HG03457 (cell line): ENCODE measurements at regions not wholly inside any gene's neighbourhood (a gene's known extent, or its start where the extent isn't known, plus 50 kb on each side); places are given as distances from the start of the nearest gene placed in this dataset.
"Not testable (repeated sequence)": the region's sequence is repeated elsewhere in the genome, so short reads cannot be mapped to it uniquely, and the experiment has no call there.

ENCODE experiments used
- ATAC-seq: cut with Tn5 transposase; IDR thresholded peaks from one replicate; pipeline ENCODE4 v1.9.1; 2021; ENCODE audit warnings: moderate number of reproducible peaks; ENCODE audit not compliant: unreplicated experiment

GRCh38 chr13:44784708-44785080 is 204.6 kb downstream of the NUFIP1 start:
- ATAC-seq, result no peak

GRCh38 chr13:44783994-44784707 is 205.1 kb downstream of the NUFIP1 start:
- ATAC-seq, result no peak

DNA sequence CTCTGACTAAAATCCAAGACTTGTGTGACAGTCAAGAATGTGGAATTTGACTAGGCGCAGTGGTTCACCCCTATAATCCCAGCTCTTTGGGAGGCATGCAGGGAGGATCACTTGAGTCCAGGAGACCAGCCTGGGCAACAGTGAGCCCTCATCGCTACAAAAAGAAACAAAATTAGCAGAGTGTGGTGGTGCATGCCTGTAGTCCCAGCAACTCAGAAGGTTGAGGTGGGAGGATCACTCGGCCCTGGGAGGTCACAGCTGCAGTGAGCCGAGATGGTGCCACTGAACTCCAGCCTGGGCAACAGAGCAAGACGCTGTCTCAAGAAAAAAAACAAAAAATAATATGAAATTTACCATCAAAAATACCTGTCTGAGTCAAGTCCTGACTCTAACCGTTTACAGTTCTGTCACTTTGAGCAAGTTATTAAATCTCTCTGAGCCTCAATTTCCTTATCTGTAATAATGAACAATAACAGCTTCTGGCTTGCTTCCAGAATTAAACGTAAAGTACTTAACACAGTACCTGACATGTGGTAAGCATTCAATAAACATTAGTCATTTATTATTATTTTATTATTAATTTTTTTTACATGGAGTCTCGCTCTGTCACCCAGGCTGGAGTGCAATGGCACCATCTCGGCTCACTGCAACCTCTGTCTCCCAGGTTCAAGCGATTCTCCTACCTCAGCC is 204.6 kb upstream of the TSC22D1 start:
- no peak for ATAC-seq

- ATAC-seq, result no peak
These were observed 202.8 kb upstream of the TSC22D1 start for GRCh38 chr13:44778761-44779484.

DNA sequence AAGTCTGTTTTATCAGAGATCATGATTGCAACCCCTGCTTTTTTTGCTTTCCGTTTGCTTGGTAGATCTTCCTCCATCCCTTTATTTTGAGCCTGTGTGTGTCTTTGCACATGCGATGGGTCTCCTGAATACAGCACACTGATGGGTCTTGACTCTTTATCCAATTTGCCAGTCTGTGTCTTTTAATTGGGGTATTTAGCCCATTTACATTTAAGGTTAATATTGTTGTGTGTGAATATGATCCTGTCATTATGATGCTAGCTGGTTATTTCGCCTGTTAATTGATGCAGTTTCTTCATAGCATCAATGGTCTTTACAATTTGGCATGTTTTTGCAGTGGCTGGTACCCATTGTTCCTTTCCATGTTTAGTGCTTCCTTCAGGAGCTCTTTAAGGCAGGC is 199.2 kb upstream of the TSC22D1 start:
- not testable (repeated sequence) for ATAC-seq

- ATAC-seq, result no peak
These were observed 194.8 kb upstream of the TSC22D1 start for GRCh38 chr13:44770951-44771350.

- no peak for ATAC-seq
These were observed 193.6 kb upstream of the TSC22D1 start for GRCh38 chr13:44769686-44770085.

- no peak for ATAC-seq
These were observed 192.8 kb upstream of the TSC22D1 start for GRCh38 chr13:44768775-44769581.

- ATAC-seq, result no peak
These were observed 192.1 kb upstream of the TSC22D1 start for GRCh38 chr13:44768239-44768638.

DNA sequence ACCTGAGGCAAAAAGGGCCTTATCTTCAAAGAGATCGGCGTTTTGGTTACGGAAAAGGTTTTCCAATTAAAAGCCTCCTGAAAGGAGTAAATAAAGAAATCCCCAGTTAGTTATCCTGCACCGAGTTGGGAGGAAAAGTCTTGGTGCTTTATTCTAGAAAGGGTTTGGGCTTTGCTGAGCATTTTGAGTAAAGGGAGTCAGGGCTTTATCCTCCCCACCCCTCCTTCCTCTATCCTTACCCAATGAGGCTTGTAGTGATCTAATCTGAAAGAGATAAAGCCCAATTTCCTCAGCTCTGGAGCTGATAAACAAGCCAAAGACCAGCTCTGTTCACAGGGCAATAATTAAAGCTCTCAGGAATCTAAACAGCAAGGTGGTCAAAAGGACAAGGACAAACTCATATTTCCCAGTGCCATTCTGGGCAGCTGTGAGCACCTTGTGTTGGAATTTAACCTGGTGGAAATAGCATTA is 188.9 kb upstream of the TSC22D1 start:
- ATAC-seq, result no peak

GRCh38 chr13:44764302-44764692 is 188.2 kb upstream of the TSC22D1 start:
- no peak for ATAC-seq

DNA sequence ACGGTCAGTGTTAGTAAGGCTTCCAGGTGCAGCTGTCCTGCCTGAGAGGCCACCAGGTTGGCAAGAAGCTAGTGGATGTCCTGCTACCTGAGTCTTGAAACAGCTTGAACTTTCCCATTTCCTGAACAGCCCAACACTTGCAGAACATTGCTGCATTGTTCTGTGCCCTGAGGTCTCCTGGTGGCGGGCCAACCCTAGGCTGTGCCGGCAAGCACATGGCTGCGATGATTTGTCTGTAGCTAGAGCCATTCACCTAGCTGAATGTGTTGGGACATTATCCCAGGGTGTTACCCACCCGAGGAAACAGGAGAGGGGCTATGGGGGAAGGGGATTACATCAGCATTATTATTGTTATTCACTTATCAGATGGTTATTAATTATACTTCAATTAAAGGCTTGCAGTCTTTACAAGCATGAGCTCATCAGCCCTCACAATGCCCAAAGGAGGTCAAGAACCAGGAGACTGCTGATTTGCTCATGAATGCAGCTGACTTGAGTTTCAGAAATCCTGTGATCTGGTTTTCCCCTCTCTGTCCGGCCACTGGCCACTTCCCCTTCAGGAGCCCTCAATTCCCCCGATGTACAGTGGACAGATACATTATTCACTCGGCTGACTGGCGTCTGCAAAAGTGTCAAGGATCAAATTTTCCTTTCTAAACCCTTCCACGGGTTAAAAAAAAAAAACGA is 187.6 kb upstream of the TSC22D1 start:
- no peak for ATAC-seq

GRCh38 chr13:44762911-44763310 is 186.8 kb upstream of the TSC22D1 start:
- ATAC-seq, result no peak

DNA sequence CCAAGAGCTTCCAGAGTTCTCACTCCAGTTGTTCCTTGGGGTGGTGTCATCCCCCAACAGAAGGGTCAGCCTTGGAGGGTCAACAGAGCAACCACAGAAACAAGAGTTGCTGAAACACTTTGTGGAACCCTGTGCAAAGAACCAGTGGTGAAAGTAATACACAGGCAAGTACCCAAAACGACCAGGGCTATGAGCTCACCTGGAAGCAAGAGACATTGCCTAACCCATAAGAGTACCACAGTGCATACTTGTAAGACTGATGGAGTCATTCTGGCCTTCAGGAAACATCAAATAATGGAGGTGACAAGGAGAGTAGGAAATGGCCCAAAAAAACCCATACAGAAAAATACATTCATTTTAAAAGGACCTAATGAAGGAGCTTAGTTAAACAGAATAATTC is 184.3 kb upstream of the TSC22D1 start:
- no peak for ATAC-seq

DNA sequence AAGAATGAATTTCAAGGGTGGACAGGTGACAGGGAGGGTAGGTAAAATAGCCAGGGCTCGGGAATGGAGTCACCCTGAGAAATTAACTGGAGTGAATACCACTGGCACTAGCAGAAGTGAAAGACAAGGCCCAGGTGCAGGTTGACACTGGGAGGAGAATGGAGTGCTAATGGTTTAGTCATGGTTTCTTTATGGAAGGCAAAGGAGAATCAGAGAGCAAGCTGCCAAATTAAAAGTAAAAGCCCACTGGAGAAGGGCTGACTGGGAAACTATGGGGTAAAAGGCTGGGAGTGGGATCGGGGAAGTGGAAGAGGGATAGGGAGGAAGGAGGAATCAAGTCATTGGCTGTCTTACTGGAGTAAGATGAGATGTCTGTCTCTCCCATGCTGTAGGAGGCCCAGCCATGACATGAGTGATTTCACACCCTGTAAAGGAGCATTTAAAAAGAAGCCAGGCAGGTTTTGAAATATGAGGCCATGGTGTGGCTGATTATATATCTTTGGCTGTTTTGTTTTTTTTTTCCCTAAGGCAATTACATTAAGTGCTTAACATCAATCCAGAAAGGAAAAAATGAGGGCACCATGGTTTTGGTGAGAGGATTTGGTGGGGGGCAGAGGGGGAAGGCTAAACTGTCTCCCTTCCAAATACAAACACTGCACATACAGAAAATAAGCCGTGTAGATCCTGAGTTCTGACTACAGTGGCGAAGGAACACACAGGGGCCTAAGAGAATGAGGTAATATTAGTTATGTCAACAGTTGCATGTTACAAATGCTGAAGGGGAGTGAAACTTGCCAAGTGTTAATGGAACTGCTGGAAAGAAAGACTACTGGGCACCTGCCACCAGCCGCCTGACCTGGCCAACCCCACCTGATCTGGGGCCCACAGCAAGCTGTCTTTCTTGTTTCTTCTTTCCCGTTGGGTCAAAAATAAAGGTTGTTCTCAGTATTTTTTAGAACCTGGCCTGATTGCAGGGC is 183.5 kb upstream of the TSC22D1 start:
- no peak for ATAC-seq

DNA sequence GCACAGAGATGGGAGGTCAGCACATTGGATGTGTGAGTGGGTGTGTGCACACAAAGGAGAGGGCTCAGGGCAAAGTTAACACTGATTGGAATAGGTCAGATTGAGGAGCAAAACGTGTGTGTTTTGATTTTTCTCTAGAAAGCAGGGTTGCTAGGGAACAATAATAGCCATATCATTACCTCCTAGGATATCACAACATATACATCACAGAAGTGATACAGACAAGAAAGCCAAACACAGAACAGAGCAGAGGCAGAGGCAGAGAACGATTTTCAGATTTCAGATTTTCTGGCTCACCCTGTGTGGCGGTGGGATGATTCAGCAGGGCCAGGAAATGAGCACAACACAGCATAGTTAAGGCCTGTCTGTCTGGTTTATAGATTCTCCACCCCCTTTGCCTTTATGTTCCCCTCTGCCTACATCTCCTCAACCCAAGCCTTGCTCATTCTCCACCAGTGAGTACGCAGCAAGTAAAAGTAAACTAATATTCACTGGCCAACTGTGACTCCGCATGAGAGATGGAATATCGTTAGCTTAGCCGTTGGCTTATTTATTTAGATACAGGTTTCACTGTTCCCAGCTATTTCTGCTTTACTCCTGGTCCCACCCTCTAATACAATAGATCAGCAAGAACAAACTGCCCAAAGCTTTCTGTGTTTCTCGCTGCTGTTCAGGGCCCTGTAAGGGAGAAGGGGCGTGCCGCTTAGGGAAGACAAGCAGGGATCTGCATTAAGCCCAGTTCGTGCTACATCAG is 182.7 kb upstream of the TSC22D1 start:
- ATAC-seq, result no peak

DNA sequence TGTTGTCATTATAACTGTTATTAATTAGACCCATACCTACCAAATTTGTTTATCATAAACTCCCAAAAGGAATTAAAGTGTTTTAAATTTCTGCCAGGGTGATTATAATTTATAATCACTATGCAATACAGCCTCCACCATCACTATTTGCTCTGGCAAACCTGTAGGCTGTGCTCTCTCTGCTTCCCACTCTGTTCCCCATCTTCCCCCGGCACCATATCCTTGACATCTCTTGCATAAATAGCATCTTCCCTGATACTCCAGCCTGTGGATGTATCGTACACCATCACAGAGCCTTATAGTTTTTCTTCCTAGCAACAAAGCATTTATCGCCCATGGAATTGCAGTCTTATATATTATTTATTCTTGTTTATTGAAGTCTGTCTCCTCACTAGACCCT is 181.5 kb upstream of the TSC22D1 start:
- no peak for ATAC-seq

DNA sequence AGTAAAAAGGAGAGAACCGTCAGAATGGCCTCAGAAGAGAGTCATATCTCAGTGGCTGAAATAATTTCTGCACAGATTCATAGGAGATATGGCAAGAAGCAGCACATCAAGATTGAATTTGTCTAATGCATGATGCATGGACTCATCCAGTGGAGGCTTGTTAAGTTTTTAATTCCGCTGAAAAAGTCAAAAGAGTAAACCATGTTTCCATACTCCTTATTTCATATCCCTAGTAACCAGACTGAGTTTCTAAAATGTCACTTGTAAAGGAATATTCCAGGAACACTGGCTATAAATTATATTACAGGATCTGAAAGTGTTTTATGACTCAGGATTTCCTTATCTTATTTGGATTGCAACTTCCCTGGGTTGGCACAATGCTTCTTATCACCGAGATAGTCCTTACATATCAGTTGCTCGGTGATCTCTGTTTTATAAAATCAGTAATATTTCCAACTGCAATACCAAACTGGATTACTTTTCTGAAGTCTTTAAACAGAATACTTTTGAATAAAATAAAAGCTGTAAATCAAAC is 180.2 kb upstream of the TSC22D1 start:
- ATAC-seq, result no peak
